ENCODE measurements at regions not wholly inside any gene's neighbourhood (a gene's known extent, or its start where the extent isn't known, plus 50 kb on each side); places are given as distances from the start of the nearest gene placed in this dataset.
A peak's percentile ranks its signal among the peaks of the same experiment; 100 is the strongest.

DNA sequence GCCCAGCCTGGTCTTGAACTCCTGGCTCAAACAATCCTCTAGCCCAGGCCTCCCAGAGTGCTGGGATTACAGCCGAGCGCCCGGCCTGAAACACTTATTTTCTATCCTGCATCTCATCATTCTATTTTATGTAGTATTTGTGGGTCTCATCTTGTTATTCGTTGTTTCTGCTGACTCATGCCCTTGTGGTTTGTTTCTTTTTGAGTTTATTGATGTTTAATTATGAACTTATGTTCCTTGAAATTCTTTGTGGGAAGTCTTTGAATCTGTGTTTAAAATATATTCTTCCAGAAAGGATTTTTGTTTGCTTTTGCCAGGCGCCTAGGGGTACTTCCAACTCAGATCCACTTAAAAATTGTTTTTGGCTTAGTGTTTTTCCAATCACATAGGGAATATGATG is 78.3 kb upstream of the C15orf39 start:
- no peak for TF ChIP-seq CEBPB (IDR thresholded peaks at IDR 0.05)
- no peak for TF ChIP-seq RAD21 (IDR thresholded peaks at IDR 0.05; ENCODE audit: low read depth)
- TF ChIP-seq ZBTB7A (IDR thresholded peaks at IDR 0.05; ENCODE audit: low read depth): no peak
- TF ChIP-seq EGR1 (IDR thresholded peaks at IDR 0.05): no peak
- no peak for TF ChIP-seq MAX (IDR thresholded peaks at IDR 0.05)
- TF ChIP-seq EP300 (IDR thresholded peaks at IDR 0.05; ENCODE audit: borderline replicate concordance): no peak
- TF ChIP-seq YY1 (IDR thresholded peaks at IDR 0.05; ENCODE audit: low read depth): no peak
- TF ChIP-seq FOXM1 (IDR thresholded peaks at IDR 0.05; ENCODE audit: borderline replicate concordance, low read depth): no peak
- no peak for TF ChIP-seq CREB1 (IDR thresholded peaks at IDR 0.05; ENCODE audit: low read depth)
- TF ChIP-seq TCF12 (IDR thresholded peaks at IDR 0.05; ENCODE audit: low read depth): no peak
- TF ChIP-seq, protein P1, sequence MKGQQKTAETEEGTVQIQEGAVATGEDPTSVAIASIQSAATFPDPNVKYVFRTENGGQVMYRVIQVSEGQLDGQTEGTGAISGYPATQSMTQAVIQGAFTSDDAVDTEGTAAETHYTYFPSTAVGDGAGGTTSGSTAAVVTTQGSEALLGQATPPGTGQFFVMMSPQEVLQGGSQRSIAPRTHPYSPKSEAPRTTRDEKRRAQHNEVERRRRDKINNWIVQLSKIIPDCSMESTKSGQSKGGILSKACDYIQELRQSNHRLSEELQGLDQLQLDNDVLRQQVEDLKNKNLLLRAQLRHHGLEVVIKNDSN (IDR thresholded peaks at IDR 0.05): no peak

GRCh38 chr15:75125935-75126334 is 75.7 kb upstream of the C15orf39 start:
- no peak for TF ChIP-seq CEBPB (IDR thresholded peaks at IDR 0.05)

DNA sequence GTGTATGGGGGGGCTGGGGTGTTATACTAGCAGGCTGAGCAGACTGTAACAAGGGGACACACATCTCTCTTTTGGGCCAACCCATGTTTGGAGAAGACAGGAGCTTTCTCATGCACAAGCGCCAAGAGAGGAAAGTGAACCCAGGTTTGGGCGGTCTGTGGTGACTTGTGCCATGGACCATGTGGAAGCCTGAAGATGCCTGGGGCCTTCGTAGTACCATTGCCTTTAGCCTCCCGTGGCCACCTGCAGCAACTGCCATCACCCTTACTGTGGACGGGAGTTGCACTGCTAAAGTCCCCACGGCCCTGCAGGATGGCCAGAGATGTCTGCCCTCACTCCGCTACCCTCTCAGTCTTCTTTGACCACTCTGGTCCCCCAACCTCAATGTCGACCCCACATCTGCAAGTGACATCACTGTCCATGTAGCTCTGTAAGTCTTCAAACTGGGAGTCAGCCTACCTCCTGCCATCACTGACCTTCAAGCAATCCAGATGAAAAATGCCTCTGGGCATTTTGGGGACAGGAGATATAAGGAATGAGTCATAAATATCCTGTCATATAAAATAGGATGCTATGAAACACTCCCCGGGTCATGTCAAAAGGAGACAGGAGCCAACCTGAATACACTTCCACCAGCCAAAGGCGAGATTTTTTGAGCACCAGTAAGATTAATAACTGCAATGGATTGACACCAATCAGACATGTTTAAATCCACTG is 74.7 kb upstream of the C15orf39 start:
- TF ChIP-seq ZBTB7A (IDR thresholded peaks at IDR 0.05; ENCODE audit: low read depth) (no peak), EGR1 (IDR thresholded peaks at IDR 0.05) (no peak), MAX (IDR thresholded peaks at IDR 0.05) (no peak), RAD21 (IDR thresholded peaks at IDR 0.05; ENCODE audit: low read depth) (no peak), YY1 (IDR thresholded peaks at IDR 0.05; ENCODE audit: low read depth) (no peak), TEAD4 (IDR thresholded peaks at IDR 0.05) (no peak), CREB1 (IDR thresholded peaks at IDR 0.05; ENCODE audit: low read depth) (no peak), EP300 (IDR thresholded peaks at IDR 0.05; ENCODE audit: borderline replicate concordance) (no peak), NFIC (IDR thresholded peaks at IDR 0.05) (no peak), REST (IDR thresholded peaks at IDR 0.05; ENCODE audit: low read depth) (no peak)

GRCh38 chr15:75129788-75130187 is 71.9 kb upstream of the C15orf39 start:
- TF ChIP-seq, protein P1 (IDR thresholded peaks at IDR 0.05): peak; percentile 72
- TF ChIP-seq FOXM1 (IDR thresholded peaks at IDR 0.05; ENCODE audit: borderline replicate concordance, low read depth): no peak
- no peak for TF ChIP-seq YY1 (IDR thresholded peaks at IDR 0.05; ENCODE audit: low read depth)
- TF ChIP-seq EGR1 (IDR thresholded peaks at IDR 0.05): no peak
- no peak for TF ChIP-seq TEAD4 (IDR thresholded peaks at IDR 0.05)

DNA sequence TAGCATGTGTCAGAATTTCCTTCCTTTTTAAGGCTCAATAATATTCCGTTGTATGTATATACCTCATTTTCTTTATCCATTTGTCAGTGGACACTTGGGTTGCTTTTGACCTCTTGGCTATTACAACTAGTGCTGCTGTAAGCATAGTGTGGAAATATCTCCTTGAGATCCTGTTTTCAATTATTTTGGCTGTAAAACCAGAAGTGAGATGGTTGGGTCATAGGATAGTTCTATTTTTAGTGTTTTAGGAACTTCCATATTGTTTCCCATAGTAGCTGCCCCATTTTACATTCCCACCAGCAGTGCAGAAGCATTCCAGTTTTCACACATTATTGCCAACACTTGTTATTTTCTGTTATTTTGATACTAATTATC is 70.4 kb upstream of the C15orf39 start:
- no peak for TF ChIP-seq YY1 (IDR thresholded peaks at IDR 0.05; ENCODE audit: low read depth)
- TF ChIP-seq MAX (IDR thresholded peaks at IDR 0.05): no peak
- no peak for TF ChIP-seq FOXM1 (IDR thresholded peaks at IDR 0.05; ENCODE audit: borderline replicate concordance, low read depth)
- no peak for TF ChIP-seq EGR1 (IDR thresholded peaks at IDR 0.05)
- no peak for TF ChIP-seq TEAD4 (IDR thresholded peaks at IDR 0.05)
- no peak for TF ChIP-seq TAF1 (IDR thresholded peaks at IDR 0.05; ENCODE audit: low read depth)
- TF ChIP-seq CREB1 (IDR thresholded peaks at IDR 0.05; ENCODE audit: low read depth): no peak
- TF ChIP-seq EP300 (IDR thresholded peaks at IDR 0.05; ENCODE audit: borderline replicate concordance): no peak
- no peak for TF ChIP-seq RAD21 (IDR thresholded peaks at IDR 0.05; ENCODE audit: low read depth)
- TF ChIP-seq, protein P1 (IDR thresholded peaks at IDR 0.05): no peak
- TF ChIP-seq ZBTB7A (IDR thresholded peaks at IDR 0.05; ENCODE audit: low read depth): no peak
- no peak for TF ChIP-seq REST (IDR thresholded peaks at IDR 0.05; ENCODE audit: low read depth)

GRCh38 chr15:75134748-75135147 is 66.9 kb upstream of the C15orf39 start:
- no peak for TF ChIP-seq RAD21 (IDR thresholded peaks at IDR 0.05; ENCODE audit: low read depth)
- TF ChIP-seq NFIC (IDR thresholded peaks at IDR 0.05): no peak
- no peak for TF ChIP-seq YY1 (IDR thresholded peaks at IDR 0.05; ENCODE audit: low read depth)
- no peak for TF ChIP-seq TCF12 (IDR thresholded peaks at IDR 0.05; ENCODE audit: low read depth)
- no peak for TF ChIP-seq TAF1 (IDR thresholded peaks at IDR 0.05; ENCODE audit: low read depth)
- no peak for TF ChIP-seq MAX (IDR thresholded peaks at IDR 0.05)
- no peak for TF ChIP-seq ZBTB7A (IDR thresholded peaks at IDR 0.05; ENCODE audit: low read depth)
- no peak for TF ChIP-seq REST (IDR thresholded peaks at IDR 0.05; ENCODE audit: low read depth)
- no peak for TF ChIP-seq EGR1 (IDR thresholded peaks at IDR 0.05)
- no peak for TF ChIP-seq CREB1 (IDR thresholded peaks at IDR 0.05; ENCODE audit: low read depth)
- no peak for TF ChIP-seq EP300 (IDR thresholded peaks at IDR 0.05; ENCODE audit: borderline replicate concordance)
- TF ChIP-seq FOXM1 (IDR thresholded peaks at IDR 0.05; ENCODE audit: borderline replicate concordance, low read depth): no peak
- TF ChIP-seq, protein P1 (IDR thresholded peaks at IDR 0.05): no peak
- no peak for TF ChIP-seq TEAD4 (IDR thresholded peaks at IDR 0.05)
- TF ChIP-seq CEBPB (IDR thresholded peaks at IDR 0.05): no peak
